Fibroblast of lung (primary cell): ENCODE measurements at regions not wholly inside any gene's neighbourhood (a gene's known extent, or its start where the extent isn't known, plus 50 kb on each side); places are given as distances from the start of the nearest gene placed in this dataset.

ENCODE experiments used
- DNase-seq, 2 donors: peaks; one replicate each; pipeline versions ENCODE4 v3.0.0 to v3.0.0-alpha.2; 2010; ENCODE audit warnings: low read depth in 2 of 2
- H2AFZ ChIP-seq: 2 replicates; pipeline ENCODE4 v1.5.1; 2012; ENCODE audit warnings: low read length, control low read depth, inconsistent platforms
- H3K27ac ChIP-seq: 2 replicates; pipeline ENCODE4 v1.5.1; 2011; ENCODE audit warnings: low read length, control low read depth; ENCODE audit not compliant: insufficient read depth
- H3K27me3 ChIP-seq: 2 replicates; pipeline ENCODE4 v1.5.1; 2011; ENCODE audit warnings: mild to moderate bottlenecking, low read length; ENCODE audit not compliant: control insufficient read depth, insufficient read depth
- H3K36me3 ChIP-seq: 2 replicates; pipeline ENCODE4 v1.5.1; 2011; ENCODE audit warnings: low read length; ENCODE audit not compliant: control insufficient read depth, insufficient read depth
- H3K4me1 ChIP-seq: 2 replicates; pipeline ENCODE4 v1.5.1; 2011; ENCODE audit warnings: low read length; ENCODE audit not compliant: control insufficient read depth, insufficient read depth; ENCODE audit errors: extremely low read depth
- H3K4me2 ChIP-seq: 2 replicates; pipeline ENCODE4 v1.5.1; 2011; ENCODE audit warnings: low read length, control low read depth; ENCODE audit not compliant: insufficient read depth; ENCODE audit errors: extremely low read depth
- H3K4me3 ChIP-seq, 4 experiments: fragments of 200-600 bp in 1 of 4; sonication (generic) in 1 of 4; replicated peaks in 1 of 4; 2 replicates each; pipeline ENCODE4 v1.5.1; 2011 to 2016; ENCODE audit warnings: low read length in 4 of 4, low read depth in 3 of 4, mild to moderate bottlenecking in 3 of 4, control low read depth in 2 of 4, inconsistent platforms in 1 of 4, mixed read lengths in 1 of 4; ENCODE audit not compliant: insufficient read depth in 1 of 4; ENCODE audit errors: control extremely low read depth in 1 of 4
- H3K79me2 ChIP-seq: 2 replicates; pipeline ENCODE4 v1.5.1; 2012; ENCODE audit warnings: mild to moderate bottlenecking, low read length, inconsistent platforms; ENCODE audit not compliant: control insufficient read depth, insufficient read depth
- H3K9ac ChIP-seq: 2 replicates; pipeline ENCODE4 v1.5.1; 2011; ENCODE audit warnings: mild to moderate bottlenecking, low read length, control low read depth; ENCODE audit not compliant: insufficient read depth
- H3K9me3 ChIP-seq: 2 replicates; pipeline ENCODE4 v1.5.1; 2012; ENCODE audit warnings: low read depth, low read length; ENCODE audit not compliant: control insufficient read depth, insufficient read depth
- H4K20me1 ChIP-seq: 2 replicates; pipeline ENCODE4 v1.5.1; 2011; ENCODE audit warnings: low read length; ENCODE audit not compliant: control insufficient read depth, insufficient read depth; ENCODE audit errors: extremely low read depth
- EZH2 ChIP-seq: IDR thresholded peaks from 2 replicates; pipeline ENCODE4 v1.5.1; 2012; ENCODE audit warnings: low read length, control low read depth, mild to moderate bottlenecking; ENCODE audit errors: missing control alignments
- TF ChIP-seq, protein P1 (sequence below), 2 donors: IDR thresholded peaks in 1 of 2; conservative IDR thresholded peaks in 1 of 2; 1 replicate in 1 of 2; 2 replicates in 1 of 2; pipeline ENCODE4 v1.5.1; 2011 to 2012; ENCODE audit warnings: low read length in 2 of 2, control low read depth in 1 of 2, inconsistent platforms in 1 of 2, low read depth in 1 of 2, mild to moderate bottlenecking in 1 of 2

GRCh38 chr12:20967756-20968155 lies 157.3 kb downstream of the SLCO1B3 start:
- Histone ChIP-seq H3K4me2 (no peak overlapping the region), H2AFZ (no peak overlapping the region), H3K9me3 (no peaks in the 10 kb centered on the region), H3K36me3 (no peaks in the 10 kb centered on the region), H3K4me1 (no peaks in the 10 kb centered on the region), H4K20me1 (no peaks in the 10 kb centered on the region), H3K9ac (no peak overlapping the region), H3K79me2 (no peaks in the 10 kb centered on the region), H3K27me3 (no peaks in the 10 kb centered on the region), H3K4me3 (no peak overlapping the region), H3K27ac (no peak overlapping the region)
- TF ChIP-seq, protein P1, sequence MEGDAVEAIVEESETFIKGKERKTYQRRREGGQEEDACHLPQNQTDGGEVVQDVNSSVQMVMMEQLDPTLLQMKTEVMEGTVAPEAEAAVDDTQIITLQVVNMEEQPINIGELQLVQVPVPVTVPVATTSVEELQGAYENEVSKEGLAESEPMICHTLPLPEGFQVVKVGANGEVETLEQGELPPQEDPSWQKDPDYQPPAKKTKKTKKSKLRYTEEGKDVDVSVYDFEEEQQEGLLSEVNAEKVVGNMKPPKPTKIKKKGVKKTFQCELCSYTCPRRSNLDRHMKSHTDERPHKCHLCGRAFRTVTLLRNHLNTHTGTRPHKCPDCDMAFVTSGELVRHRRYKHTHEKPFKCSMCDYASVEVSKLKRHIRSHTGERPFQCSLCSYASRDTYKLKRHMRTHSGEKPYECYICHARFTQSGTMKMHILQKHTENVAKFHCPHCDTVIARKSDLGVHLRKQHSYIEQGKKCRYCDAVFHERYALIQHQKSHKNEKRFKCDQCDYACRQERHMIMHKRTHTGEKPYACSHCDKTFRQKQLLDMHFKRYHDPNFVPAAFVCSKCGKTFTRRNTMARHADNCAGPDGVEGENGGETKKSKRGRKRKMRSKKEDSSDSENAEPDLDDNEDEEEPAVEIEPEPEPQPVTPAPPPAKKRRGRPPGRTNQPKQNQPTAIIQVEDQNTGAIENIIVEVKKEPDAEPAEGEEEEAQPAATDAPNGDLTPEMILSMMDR (conservative IDR thresholded peaks at IDR 0.05 in 1 of 2, IDR thresholded peaks at IDR 0.05 in 1 of 2; ENCODE audit: low read depth in 1 of 2, low read length in 2 of 2) = no peak
- no peak for TF ChIP-seq EZH2
- DNase-seq = no peak

DNA sequence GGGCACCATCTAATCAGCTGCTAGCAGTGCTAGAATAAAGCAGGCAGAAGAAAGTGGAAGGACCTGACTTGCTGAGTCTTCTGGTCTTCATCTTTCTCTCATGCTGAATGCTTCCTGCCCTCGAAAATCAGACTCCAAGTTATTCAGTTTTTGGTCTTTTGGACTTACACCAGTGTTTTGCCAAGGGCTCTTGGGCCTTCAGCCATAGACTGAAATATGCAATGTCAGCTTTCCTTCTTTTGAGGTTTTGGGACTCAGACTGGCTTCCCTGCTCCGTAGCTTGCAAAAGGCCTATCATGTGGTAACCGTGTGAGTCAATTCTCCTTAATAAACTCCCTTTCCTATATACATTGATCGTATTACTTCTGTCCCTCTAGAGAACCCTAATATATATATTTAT lies 159.3 kb downstream of the SLCO1B3 start:
- H4K20me1 ChIP-seq = no peaks in the 10 kb centered on the region
- H3K4me1 ChIP-seq = no peaks in the 10 kb centered on the region
- no peak overlapping the region for H3K27ac ChIP-seq
- no peaks in the 10 kb centered on the region for H3K79me2 ChIP-seq
- H2AFZ ChIP-seq = no peak overlapping the region
- no peak overlapping the region for H3K4me3 ChIP-seq
- no peaks in the 10 kb centered on the region for H3K27me3 ChIP-seq
- no peaks in the 10 kb centered on the region for H3K36me3 ChIP-seq
- H3K9me3 ChIP-seq = no peaks in the 10 kb centered on the region
- TF ChIP-seq EZH2 = no peak
- TF ChIP-seq, protein P1 (conservative IDR thresholded peaks at IDR 0.05 in 1 of 2, IDR thresholded peaks at IDR 0.05 in 1 of 2; ENCODE audit: low read depth in 1 of 2, low read length in 2 of 2) = no peak
- H3K4me2 ChIP-seq = no peak overlapping the region
- no peak for DNase-seq
- H3K9ac ChIP-seq = no peak overlapping the region

DNA sequence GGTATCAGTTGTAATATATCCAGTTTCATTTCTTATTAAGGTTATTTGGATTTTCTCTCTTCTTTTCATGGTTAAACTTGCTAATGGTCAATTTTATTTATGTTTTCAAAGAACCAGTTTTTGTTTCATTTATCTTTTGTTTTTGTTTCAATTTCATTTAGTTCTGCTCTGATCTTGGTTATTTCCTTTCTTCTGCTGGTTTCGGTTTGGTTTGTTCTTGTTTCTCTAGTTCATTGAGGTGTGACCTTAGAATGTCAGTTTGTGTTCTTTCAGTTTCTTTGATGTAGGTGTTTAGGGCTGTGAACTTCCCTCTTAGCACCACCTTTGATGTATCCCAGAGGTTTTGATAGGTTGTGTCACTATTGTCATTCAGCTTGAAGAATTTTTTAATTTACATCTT lies 145.6 kb upstream of the SLCO1B1 start:
- H3K9me3 ChIP-seq = no peaks in the 10 kb centered on the region
- H3K79me2 ChIP-seq = no peaks in the 10 kb centered on the region
- H4K20me1 ChIP-seq = no peaks in the 10 kb centered on the region
- no peak overlapping the region for H3K9ac ChIP-seq
- H3K27ac ChIP-seq = no peak overlapping the region
- no peaks in the 10 kb centered on the region for H3K36me3 ChIP-seq
- DNase-seq = no peak
- no peak overlapping the region for H3K4me2 ChIP-seq
- H3K4me3 ChIP-seq = no peak overlapping the region
- no peaks in the 10 kb centered on the region for H3K4me1 ChIP-seq
- no peak for TF ChIP-seq EZH2
- TF ChIP-seq, protein P1 (conservative IDR thresholded peaks at IDR 0.05 in 1 of 2, IDR thresholded peaks at IDR 0.05 in 1 of 2; ENCODE audit: low read depth in 1 of 2, low read length in 2 of 2) = no peak
- H3K27me3 ChIP-seq = no peaks in the 10 kb centered on the region
- H2AFZ ChIP-seq = no peak overlapping the region
